ENCODE measurements at regions not wholly inside any gene's neighbourhood (a gene's known extent, or its start where the extent isn't known, plus 50 kb on each side); places are given as distances from the start of the nearest gene placed in this dataset.

DNA sequence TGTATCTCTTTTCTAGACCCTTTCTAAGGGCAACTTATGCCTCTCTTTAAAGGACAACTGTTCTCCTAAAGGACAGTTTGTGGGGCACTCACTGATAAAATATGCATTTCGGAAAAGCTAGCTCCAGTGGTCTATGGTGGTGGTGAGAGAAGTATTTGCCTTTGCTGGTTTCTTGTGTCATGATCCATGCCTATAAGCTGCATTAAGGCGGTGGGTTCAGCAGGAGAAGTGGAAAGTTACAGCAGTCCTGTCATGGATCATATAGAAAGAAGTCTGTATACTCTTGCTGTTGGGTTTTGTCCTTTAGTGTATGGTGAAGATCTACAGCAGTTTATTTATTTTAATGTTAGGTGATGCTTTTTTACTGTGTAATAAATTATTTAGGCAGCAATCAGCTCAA, 563.9 kb upstream of the PSMD7 start:
- H3K9me2 ChIP-seq (ENCODE audit: insufficient read depth) = no peaks in the 10 kb centered on the region
- no TSS peak for BruUV-seq (replicated peaks)
- no peak overlapping the region for H3K4me3 ChIP-seq (replicated peaks in 1 of 2; ENCODE audit: low read depth in 1 of 2, low read length in 2 of 2)
- H2AFZ ChIP-seq (ENCODE audit: low read depth, low read length, poor library complexity, severe bottlenecking) = no peak overlapping the region
- H3K27ac ChIP-seq (ENCODE audit: low read depth, low read length) = no peak overlapping the region
- no peak overlapping the region for H3K9ac ChIP-seq (ENCODE audit: low read length)
- ChIA-PET RAD21 (ENCODE audit: low non-redundant PET in 1 of 2, low total read pairs in 2 of 2, uncharacterized antibody in 2 of 2, unreplicated experiment in 2 of 2) (no interaction called here), CTCF (interaction anchor here (1.4 kb wide), 1 partner anchor 11 kb away, joined by 3 read pairs; no protein-coding TSS in a partner anchor), POLR2A (no interaction called here)
- no peak for TF ChIP-seq EZH2phosphoT487 (IDR thresholded peaks at IDR 0.05; ENCODE audit: borderline replicate concordance)
- no peak for TF ChIP-seq JUND (IDR thresholded peaks at IDR 0.05)
- no peak for TF ChIP-seq RAD21 (IDR thresholded peaks at IDR 0.05; ENCODE audit: low read depth)
- TF ChIP-seq ZNF274 (IDR thresholded peaks at IDR 0.05; ENCODE audit: low read depth, low read length) = no peak
- TF ChIP-seq EZH2 (IDR thresholded peaks at IDR 0.05) = no peak
- no peak overlapping the region for H3K4me2 ChIP-seq (ENCODE audit: low read length)
- H4K20me1 ChIP-seq (ENCODE audit: insufficient read depth) = no peaks in the 10 kb centered on the region
- H3K27me3 ChIP-seq (ENCODE audit: insufficient read depth, low read length) = peaks cover 41% of the 10 kb centered on the region
- peaks cover 0 to 8% of the 10 kb centered on the region in 2 experiments; a peak in 3 of 4 replicates for H3K4me1 ChIP-seq (ENCODE audit: control insufficient read depth in 1 of 2, insufficient read depth in 2 of 2, low read length in 2 of 2)
- no peaks in the 10 kb centered on the region; a peak in 1 of 4 replicates for H3K9me3 ChIP-seq (ENCODE audit: control insufficient read depth in 1 of 2, insufficient read depth in 1 of 2, low read depth in 1 of 2, low read length in 2 of 2)
- DNase-seq (ENCODE audit: low read depth, low spot score) (no peak), ATAC-seq (no peak)
- intact Hi-C loops (cut with micrococcal nuclease) = no loop called here
- no peaks in the 10 kb centered on the region for H3K36me3 ChIP-seq (ENCODE audit: control insufficient read depth in 1 of 2, insufficient read depth in 2 of 2, low read length in 2 of 2)
- no peaks in the 10 kb centered on the region for H3K79me2 ChIP-seq (ENCODE audit: insufficient read depth, low read length)

DNA sequence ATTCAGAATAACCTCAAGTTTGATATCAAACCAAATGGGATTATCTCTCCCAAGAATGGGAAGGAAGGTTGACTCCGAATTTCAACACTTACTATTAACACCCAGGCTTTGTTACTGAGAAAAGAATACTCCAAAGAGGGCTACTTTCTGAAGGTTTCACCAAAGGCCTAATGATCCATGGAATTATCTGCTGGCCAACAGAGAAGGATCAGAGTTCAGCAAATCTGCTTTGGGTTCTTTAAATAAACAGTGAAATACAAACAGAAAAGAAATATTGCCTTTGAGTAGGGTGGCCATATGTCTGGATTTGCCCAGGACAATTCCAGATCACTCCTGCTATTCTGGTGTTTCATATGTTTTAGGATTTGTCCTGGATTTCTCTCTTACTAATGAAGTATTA, 564.5 kb upstream of the PSMD7 start:
- no peaks in the 10 kb centered on the region; a peak in 1 of 4 replicates for H3K9me3 ChIP-seq (ENCODE audit: control insufficient read depth in 1 of 2, insufficient read depth in 1 of 2, low read depth in 1 of 2, low read length in 2 of 2)
- peaks cover 0 to 8% of the 10 kb centered on the region in 2 experiments; a peak in 3 of 4 replicates for H3K4me1 ChIP-seq (ENCODE audit: control insufficient read depth in 1 of 2, insufficient read depth in 2 of 2, low read length in 2 of 2)
- TF ChIP-seq ATF3 (IDR thresholded peaks at IDR 0.05) = no peak
- no peak for TF ChIP-seq ZNF274 (IDR thresholded peaks at IDR 0.05; ENCODE audit: low read depth, low read length)
- no peak for TF ChIP-seq EZH2phosphoT487 (IDR thresholded peaks at IDR 0.05; ENCODE audit: borderline replicate concordance)
- no peak for TF ChIP-seq SP1 (IDR thresholded peaks at IDR 0.05; ENCODE audit: low read depth)
- TF ChIP-seq EGR1 (IDR thresholded peaks at IDR 0.05; ENCODE audit: low read depth) = no peak
- TF ChIP-seq JUND (IDR thresholded peaks at IDR 0.05) = no peak
- no peak for TF ChIP-seq CBX3 (IDR thresholded peaks at IDR 0.05; ENCODE audit: low read depth)
- TF ChIP-seq FOSL1 (IDR thresholded peaks at IDR 0.05; ENCODE audit: low read depth) = no peak
- TF ChIP-seq EZH2 (IDR thresholded peaks at IDR 0.05) = no peak
- H2AFZ ChIP-seq (ENCODE audit: low read depth, low read length, poor library complexity, severe bottlenecking) = no peak overlapping the region
- H3K4me3 ChIP-seq (replicated peaks in 1 of 2; ENCODE audit: low read depth in 1 of 2, low read length in 2 of 2) = no peak overlapping the region
- ChIA-PET POLR2A (no interaction called here), RAD21 (ENCODE audit: low non-redundant PET in 1 of 2, low total read pairs in 2 of 2, uncharacterized antibody in 2 of 2, unreplicated experiment in 2 of 2) (no interaction called here), CTCF (no interaction called here)
- H3K79me2 ChIP-seq (ENCODE audit: insufficient read depth, low read length) = no peaks in the 10 kb centered on the region
- no peak overlapping the region for H3K4me2 ChIP-seq (ENCODE audit: low read length)
- no peaks in the 10 kb centered on the region for H3K9me2 ChIP-seq (ENCODE audit: insufficient read depth)
- intact Hi-C loops (cut with micrococcal nuclease) = no loop called here
- ATAC-seq (no peak), DNase-seq (ENCODE audit: low read depth, low spot score) (no peak)
- H4K20me1 ChIP-seq (ENCODE audit: insufficient read depth) = no peaks in the 10 kb centered on the region
- H3K36me3 ChIP-seq (ENCODE audit: control insufficient read depth in 1 of 2, insufficient read depth in 2 of 2, low read length in 2 of 2) = no peaks in the 10 kb centered on the region
- no TSS peak for BruUV-seq (replicated peaks)
- no peak overlapping the region for H3K9ac ChIP-seq (ENCODE audit: low read length)
- no peak overlapping the region for H3K27ac ChIP-seq (ENCODE audit: low read depth, low read length)
- peaks cover 40% of the 10 kb centered on the region for H3K27me3 ChIP-seq (ENCODE audit: insufficient read depth, low read length)
